HCT116 (cell line): ENCODE measurements at regions not wholly inside any gene's neighbourhood (a gene's known extent, or its start where the extent isn't known, plus 50 kb on each side); places are given as distances from the start of the nearest gene placed in this dataset.

Source experiments
- ATAC-seq: fragments of 200-7000 bp; cut with Tn5 transposase; 2 replicates; pipeline ENCODE4 v1.9.1; 2020; ENCODE audit warnings: mild to moderate bottlenecking, moderate library complexity
- BruUV-seq: library from RNA; stranded (reverse); fragments of 400-500 nt; replicated peaks from 2 replicates; lab custom pipeline; 2021; lab: Mats Ljungman, UMichigan
- CTCF ChIA-PET: fragments of 300-600 bp; sonication (Branson Sonifier 250); formaldehyde crosslinking; loops from one replicate; lab custom pipeline; 2021; ENCODE audit warnings: antibody characterized with exemption; lab: Charles Lee
- POLR2A ChIA-PET: fragments of 300-600, 350-600 bp; sonication (Branson Sonifier 250); formaldehyde crosslinking; loops from one replicate; lab custom pipeline; 2021; ENCODE audit warnings: antibody characterized with exemption; lab: Charles Lee
- RAD21 ChIA-PET, 2 experiments: fragments of 300-600 bp; sonication (Branson Sonifier 250); formaldehyde crosslinking; loops; one replicate each; lab custom pipeline; 2023; ENCODE audit warnings: low total read pairs in 2 of 2; ENCODE audit not compliant: uncharacterized antibody in 2 of 2, unreplicated experiment in 2 of 2, low non-redundant PET in 1 of 2; lab: Charles Lee
- DNase-seq: peaks from one replicate; pipeline ENCODE4 v3.0.0-alpha.2; 2010; ENCODE audit warnings: low read depth, low spot score
- H2AFZ ChIP-seq: fragments of 200-600 bp; shearing (Covaris generic), sonication (generic); 2 replicates; pipeline ENCODE4 v1.6.1; 2017; ENCODE audit warnings: low read depth, mixed run types, mixed read lengths, antibody characterized with exemption, low read length; ENCODE audit not compliant: poor library complexity, severe bottlenecking
- H3K27ac ChIP-seq: 2 replicates; pipeline ENCODE4 v1.5.1; 2012; ENCODE audit warnings: low read depth, low read length
- H3K27me3 ChIP-seq: fragments of 200-600 bp; sonication (generic); 2 replicates; pipeline ENCODE4 v1.6.1; 2016; ENCODE audit warnings: mixed run types, low read length, mixed read lengths; ENCODE audit not compliant: insufficient read depth
- H3K36me3 ChIP-seq, 2 experiments: fragments of 200-500 bp in 1 of 2; fragments of 200-600 bp in 1 of 2; sonication (Bioruptor generic) in 1 of 2; sonication (generic) in 1 of 2; 2 replicates each; pipeline versions ENCODE4 v1.5.1 to v1.6.1; 2014 to 2016; ENCODE audit warnings: low read length in 2 of 2, inconsistent platforms in 1 of 2, mixed read lengths in 1 of 2, mixed run types in 1 of 2; ENCODE audit not compliant: insufficient read depth in 2 of 2, control insufficient read depth in 1 of 2
- H3K4me1 ChIP-seq, 2 experiments: fragments of 200-600 bp in 1 of 2; sonication (generic) in 1 of 2; 2 replicates each; pipeline versions ENCODE4 v1.5.1 to v1.6.1; 2012 to 2017; ENCODE audit warnings: low read length in 2 of 2, inconsistent platforms in 1 of 2, mild to moderate bottlenecking in 1 of 2, mixed read lengths in 1 of 2, mixed run types in 1 of 2, moderate library complexity in 1 of 2; ENCODE audit not compliant: insufficient read depth in 2 of 2, control insufficient read depth in 1 of 2
- H3K4me2 ChIP-seq: fragments of 200-600 bp; sonication (generic); 2 replicates; pipeline ENCODE4 v1.6.1; 2017; ENCODE audit warnings: mixed run types, low read length, mixed read lengths
- H3K4me3 ChIP-seq, 2 experiments: fragments of 200-600 bp in 1 of 2; sonication (generic) in 1 of 2; replicated peaks in 1 of 2; 2 replicates each; pipeline ENCODE4 v1.5.1; 2011 to 2016; ENCODE audit warnings: low read length in 2 of 2, control low read depth in 1 of 2, low read depth in 1 of 2, mild to moderate bottlenecking in 1 of 2, mixed read lengths in 1 of 2, mixed run types in 1 of 2
- H3K79me2 ChIP-seq: fragments of 200-600 bp; sonication (generic); 2 replicates; pipeline ENCODE4 v1.6.1; 2017; ENCODE audit warnings: mild to moderate bottlenecking, mixed run types, low read length, moderate library complexity, mixed read lengths; ENCODE audit not compliant: insufficient read depth
- H3K9ac ChIP-seq: fragments of 200-600 bp; sonication (generic); 2 replicates; pipeline ENCODE4 v1.6.1; 2016; ENCODE audit warnings: low read length, mixed read lengths
- H3K9me2 ChIP-seq: fragments of 200-600 bp; sonication (generic), shearing (Covaris generic); 2 replicates; pipeline ENCODE4 v1.6.1; 2017; ENCODE audit warnings: mixed run types, mild to moderate bottlenecking, moderate library complexity; ENCODE audit not compliant: insufficient read depth
- H3K9me3 ChIP-seq, 2 experiments: fragments of 200-500 bp in 1 of 2; fragments of 200-600 bp in 1 of 2; sonication (Bioruptor generic) in 1 of 2; sonication (generic) in 1 of 2; 2 replicates each; pipeline ENCODE4 v1.6.1; 2014 to 2017; ENCODE audit warnings: low read length in 2 of 2, mixed read lengths in 2 of 2, inconsistent platforms in 1 of 2, low read depth in 1 of 2, mild to moderate bottlenecking in 1 of 2, mixed run types in 1 of 2, moderate library complexity in 1 of 2; ENCODE audit not compliant: control insufficient read depth in 1 of 2, insufficient read depth in 1 of 2
- H4K20me1 ChIP-seq: fragments of 200-600 bp; sonication (generic), shearing (Covaris generic); 2 replicates; pipeline ENCODE4 v1.6.1; 2017; ENCODE audit warnings: mixed run types, mild to moderate bottlenecking, moderate library complexity; ENCODE audit not compliant: insufficient read depth
- CBX3 ChIP-seq: IDR thresholded peaks from 2 replicates; pipeline ENCODE4 v1.6.1; 2012; ENCODE audit warnings: low read depth
- CEBPB ChIP-seq: IDR thresholded peaks from 2 replicates; pipeline ENCODE4 v1.6.1; 2012; ENCODE audit warnings: low read depth
- CTCF ChIP-seq, 3 experiments: fragments of 200-600 bp in 1 of 3; sonication (generic) in 1 of 3; IDR thresholded peaks in 2 of 3; conservative IDR thresholded peaks in 1 of 3; 2 replicates each; pipeline ENCODE4 v1.5.1; 2012 to 2017; ENCODE audit warnings: low read depth in 2 of 3, low read length in 2 of 3, antibody characterized with exemption in 1 of 3, borderline replicate concordance in 1 of 3, control low read depth in 1 of 3, mild to moderate bottlenecking in 1 of 3, mixed read lengths in 1 of 3, mixed run types in 1 of 3, moderate library complexity in 1 of 3; ENCODE audit not compliant: insufficient read depth in 1 of 3
- EGR1 ChIP-seq: IDR thresholded peaks from 2 replicates; pipeline ENCODE4 v1.6.1; 2012; ENCODE audit warnings: low read depth
- ELF1 ChIP-seq: IDR thresholded peaks from 2 replicates; pipeline ENCODE4 v1.6.1; 2012; ENCODE audit warnings: low read depth, borderline replicate concordance
- EZH2 ChIP-seq: fragments of 200-600 bp; sonication (generic); IDR thresholded peaks from 2 replicates; pipeline ENCODE4 v1.6.1; 2017; ENCODE audit warnings: antibody characterized with exemption, mixed run types
- FOSL1 ChIP-seq: IDR thresholded peaks from 2 replicates; pipeline ENCODE4 v1.6.1; 2012; ENCODE audit warnings: low read depth
- MAX ChIP-seq: IDR thresholded peaks from 2 replicates; pipeline ENCODE4 v1.6.1; 2012
- POLR2AphosphoS5 ChIP-seq: IDR thresholded peaks from 2 replicates; pipeline ENCODE4 v1.6.1; 2011; ENCODE audit warnings: mild to moderate bottlenecking, low read depth, low read length, moderate library complexity
- RAD21 ChIP-seq: IDR thresholded peaks from 2 replicates; pipeline ENCODE4 v1.6.1; 2012; ENCODE audit warnings: low read depth, mild to moderate bottlenecking
- REST ChIP-seq: IDR thresholded peaks from 2 replicates; pipeline ENCODE4 v1.6.1; 2012; ENCODE audit warnings: low read depth
- SIN3A ChIP-seq: IDR thresholded peaks from 2 replicates; pipeline ENCODE4 v1.6.1; 2012; ENCODE audit warnings: low read depth
- SP1 ChIP-seq: IDR thresholded peaks from 2 replicates; pipeline ENCODE4 v1.6.1; 2012; ENCODE audit warnings: low read depth
- YY1 ChIP-seq: IDR thresholded peaks from 2 replicates; pipeline ENCODE4 v1.6.1; 2011; ENCODE audit warnings: low read length, low read depth, moderate library complexity, mild to moderate bottlenecking; ENCODE audit not compliant: insufficient replicate concordance; ENCODE audit errors: extremely low read depth
- ZBTB33 ChIP-seq: IDR thresholded peaks from 2 replicates; pipeline ENCODE4 v1.6.1; 2011; ENCODE audit warnings: mild to moderate bottlenecking, low read length, moderate library complexity; ENCODE audit not compliant: insufficient replicate concordance; ENCODE audit errors: extremely low read depth
- ZNF274 ChIP-seq: fragments of 200-500 bp; sonication (Bioruptor generic); IDR thresholded peaks from 2 replicates; pipeline ENCODE4 v1.6.1; 2014; ENCODE audit warnings: mild to moderate bottlenecking, low read depth, low read length, inconsistent platforms
- intact Hi-C: fragments of 100-400 bp; cut with micrococcal nuclease; formaldehyde crosslinking; loops from 2 replicates; pipeline ENCODE4 v1.10.0; 2022

- ATAC-seq (no peak), DNase-seq (no peak)
- no peak overlapping the region for H3K9ac ChIP-seq
- H3K27ac ChIP-seq: no peak overlapping the region
- no peak overlapping the region for H3K4me3 ChIP-seq
- no peaks in the 10 kb centered on the region for H3K36me3 ChIP-seq
- no TSS peak for BruUV-seq
- CTCF ChIA-PET: interaction anchor here (1.0 kb wide), 1 partner anchor 9 kb away, joined by 3 read pairs; no protein-coding TSS in a partner anchor
- H3K27me3 ChIP-seq: peaks cover 25% of the 10 kb centered on the region
- intact Hi-C loops: no loop called here
- TF ChIP-seq EGR1: no peak
- no peak for TF ChIP-seq SP1
- TF ChIP-seq RAD21: no peak
- no peak for TF ChIP-seq REST
- no peak for TF ChIP-seq CEBPB
- no peak for TF ChIP-seq ZBTB33
- TF ChIP-seq CBX3: no peak
- TF ChIP-seq ZNF274: no peak
- no peak for TF ChIP-seq EZH2
- TF ChIP-seq MAX: no peak
- no peak for TF ChIP-seq YY1
- no peak for TF ChIP-seq POLR2AphosphoS5
- TF ChIP-seq CTCF (IDR thresholded peaks at IDR 0.05 in 2 of 3, conservative IDR thresholded peaks at IDR 0.05 in 1 of 3; ENCODE audit: borderline replicate concordance in 1 of 3, insufficient read depth in 1 of 3, low read depth in 2 of 3, low read length in 2 of 3): no peak
- TF ChIP-seq SIN3A: no peak
- TF ChIP-seq FOSL1: no peak
- no peak for TF ChIP-seq ELF1
- RAD21 ChIA-PET: no interaction called here
- no peaks in the 10 kb centered on the region for H3K79me2 ChIP-seq
- POLR2A ChIA-PET: no interaction called here
- H2AFZ ChIP-seq: no peak overlapping the region
- H3K9me3 ChIP-seq: no peaks in the 10 kb centered on the region
- H3K4me1 ChIP-seq: no peaks in the 10 kb centered on the region
- H4K20me1 ChIP-seq: no peaks in the 10 kb centered on the region
- H3K9me2 ChIP-seq: no peaks in the 10 kb centered on the region
- no peak overlapping the region for H3K4me2 ChIP-seq
Measured at GRCh38 chr16:82454152-82454551, 172.6 kb upstream of the CDH13 start.
